Astrocyte (in vitro differentiated cells and primary cell): ENCODE measurements at regions not wholly inside any gene's neighbourhood (a gene's known extent, or its start where the extent isn't known, plus 50 kb on each side); places are given as distances from the start of the nearest gene placed in this dataset.

ENCODE experiments used
- DNase-seq: peaks from one replicate; pipeline ENCODE4 v3.0.0-alpha.2; 2010; ENCODE audit warnings: low read depth
- FAIRE-seq: peaks from 2 replicates; lab custom pipeline; 2011; peaks lifted over from hg19 to GRCh38; lab: Jason Lieb, UNC
- H2AFZ ChIP-seq: 2 replicates; pipeline ENCODE4 v1.6.0; 2012; ENCODE audit warnings: low read depth, low read length, inconsistent platforms
- H3K27ac ChIP-seq: 2 replicates; pipeline ENCODE4 v1.5.1; 2011; ENCODE audit warnings: low read depth, low read length, inconsistent platforms
- H3K27me3 ChIP-seq: 2 replicates; pipeline ENCODE4 v1.6.0; 2011; ENCODE audit warnings: low read length, inconsistent platforms; ENCODE audit not compliant: insufficient read depth
- H3K36me3 ChIP-seq: 2 replicates; pipeline ENCODE4 v1.5.1; 2011; ENCODE audit warnings: low read length, inconsistent platforms; ENCODE audit not compliant: insufficient read depth
- H3K4me1 ChIP-seq: 2 replicates; pipeline ENCODE4 v1.5.1; 2011; ENCODE audit warnings: low read length, inconsistent platforms; ENCODE audit not compliant: insufficient read depth
- H3K4me2 ChIP-seq: 2 replicates; pipeline ENCODE4 v1.6.0; 2012; ENCODE audit warnings: low read length, inconsistent platforms
- H3K4me3 ChIP-seq: 2 replicates; pipeline ENCODE4 v1.5.1; 2011; ENCODE audit warnings: low read depth, mild to moderate bottlenecking, low read length, inconsistent platforms; ENCODE audit not compliant: insufficient read depth
- H3K79me2 ChIP-seq: 2 replicates; pipeline ENCODE4 v1.6.0; 2012; ENCODE audit warnings: mild to moderate bottlenecking, low read length, inconsistent platforms; ENCODE audit not compliant: insufficient read depth
- H3K9ac ChIP-seq: 2 replicates; pipeline ENCODE4 v1.6.0; 2012; ENCODE audit warnings: mild to moderate bottlenecking, low read length, inconsistent platforms
- H3K9me3 ChIP-seq: 2 replicates; pipeline ENCODE4 v1.5.1; 2012; ENCODE audit warnings: low read depth, mild to moderate bottlenecking, low read length, inconsistent platforms; ENCODE audit not compliant: insufficient read depth
- H4K20me1 ChIP-seq: 2 replicates; pipeline ENCODE4 v1.6.0; 2012; ENCODE audit warnings: low read length, inconsistent platforms; ENCODE audit not compliant: insufficient read depth
- H3K27ac Mint-ChIP-seq: one replicate; pipeline ENCODE4 v1.8.0; 2021; ENCODE audit warnings: mild to moderate bottlenecking, mixed read lengths; ENCODE audit not compliant: unreplicated experiment
- H3K27me3 Mint-ChIP-seq: one replicate; pipeline ENCODE4 v1.8.0; 2021; ENCODE audit warnings: low read depth, mixed read lengths; ENCODE audit not compliant: unreplicated experiment
- H3K36me3 Mint-ChIP-seq: one replicate; pipeline ENCODE4 v1.8.0; 2021; ENCODE audit warnings: low read depth, mixed read lengths; ENCODE audit not compliant: unreplicated experiment
- H3K4me1 Mint-ChIP-seq: one replicate; pipeline ENCODE4 v1.8.0; 2021; ENCODE audit warnings: low read depth, mixed read lengths; ENCODE audit not compliant: unreplicated experiment
- H3K4me3 Mint-ChIP-seq: one replicate; pipeline ENCODE4 v1.8.0; 2021; ENCODE audit warnings: mild to moderate bottlenecking, moderate library complexity, mixed read lengths; ENCODE audit not compliant: unreplicated experiment
- H3K9me3 Mint-ChIP-seq: one replicate; pipeline ENCODE4 v1.8.0; 2021; ENCODE audit warnings: mild to moderate bottlenecking, mixed read lengths; ENCODE audit not compliant: unreplicated experiment
- EZH2 ChIP-seq: IDR thresholded peaks from 2 replicates; pipeline ENCODE4 v1.6.1; 2012; ENCODE audit warnings: mild to moderate bottlenecking, low read length, inconsistent platforms; ENCODE audit not compliant: insufficient read depth
- TF ChIP-seq, protein P1 (sequence below): IDR thresholded peaks from 2 replicates; pipeline ENCODE4 v1.5.1; 2011; ENCODE audit warnings: low read depth, mild to moderate bottlenecking, inconsistent platforms, low read length, moderate library complexity; ENCODE audit not compliant: insufficient read depth

DNA sequence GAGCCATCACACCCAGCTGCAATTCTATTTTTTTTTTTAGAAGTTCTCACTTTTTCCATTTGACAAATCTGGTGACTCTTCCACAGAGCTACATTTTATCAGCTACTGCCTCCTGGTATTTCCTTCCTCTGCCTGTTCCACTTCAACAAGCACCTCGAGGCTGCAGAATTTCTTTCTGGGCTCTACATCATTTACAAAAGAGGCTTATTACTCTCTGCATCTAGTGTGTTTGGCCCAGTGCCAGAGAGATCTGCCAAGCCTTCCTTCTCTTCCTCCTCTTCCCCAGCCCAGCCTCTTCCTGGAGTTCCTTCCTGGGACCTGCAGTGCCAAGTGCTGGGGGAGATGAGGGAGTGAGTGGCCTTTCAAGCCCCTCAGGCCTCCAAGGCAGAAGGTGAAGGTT lies 119.6 kb upstream of the ITGA6 start:
- no peaks in the 10 kb centered on the region for H3K4me1 Mint-ChIP-seq
- no peak overlapping the region for H3K4me3 Mint-ChIP-seq
- no peak overlapping the region for H3K4me2 ChIP-seq
- H3K27ac Mint-ChIP-seq, result no peak overlapping the region
- no peak overlapping the region for H2AFZ ChIP-seq
- H3K4me1 ChIP-seq, result no peaks in the 10 kb centered on the region
- H3K27me3 Mint-ChIP-seq, result peaks cover 8% of the 10 kb centered on the region
- no peaks in the 10 kb centered on the region for H3K79me2 ChIP-seq
- peaks cover 2% of the 10 kb centered on the region for H3K36me3 Mint-ChIP-seq
- H3K9me3 Mint-ChIP-seq, result peaks cover 3% of the 10 kb centered on the region
- no peaks in the 10 kb centered on the region for H3K27me3 ChIP-seq
- H3K9ac ChIP-seq, result no peak overlapping the region
- no peak overlapping the region for H3K27ac ChIP-seq
- TF ChIP-seq EZH2, result no peak
- TF ChIP-seq, protein P1, sequence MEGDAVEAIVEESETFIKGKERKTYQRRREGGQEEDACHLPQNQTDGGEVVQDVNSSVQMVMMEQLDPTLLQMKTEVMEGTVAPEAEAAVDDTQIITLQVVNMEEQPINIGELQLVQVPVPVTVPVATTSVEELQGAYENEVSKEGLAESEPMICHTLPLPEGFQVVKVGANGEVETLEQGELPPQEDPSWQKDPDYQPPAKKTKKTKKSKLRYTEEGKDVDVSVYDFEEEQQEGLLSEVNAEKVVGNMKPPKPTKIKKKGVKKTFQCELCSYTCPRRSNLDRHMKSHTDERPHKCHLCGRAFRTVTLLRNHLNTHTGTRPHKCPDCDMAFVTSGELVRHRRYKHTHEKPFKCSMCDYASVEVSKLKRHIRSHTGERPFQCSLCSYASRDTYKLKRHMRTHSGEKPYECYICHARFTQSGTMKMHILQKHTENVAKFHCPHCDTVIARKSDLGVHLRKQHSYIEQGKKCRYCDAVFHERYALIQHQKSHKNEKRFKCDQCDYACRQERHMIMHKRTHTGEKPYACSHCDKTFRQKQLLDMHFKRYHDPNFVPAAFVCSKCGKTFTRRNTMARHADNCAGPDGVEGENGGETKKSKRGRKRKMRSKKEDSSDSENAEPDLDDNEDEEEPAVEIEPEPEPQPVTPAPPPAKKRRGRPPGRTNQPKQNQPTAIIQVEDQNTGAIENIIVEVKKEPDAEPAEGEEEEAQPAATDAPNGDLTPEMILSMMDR, result no peak
- no peaks in the 10 kb centered on the region for H4K20me1 ChIP-seq
- no peaks in the 10 kb centered on the region for H3K36me3 ChIP-seq
- no peak overlapping the region for H3K4me3 ChIP-seq
- DNase-seq (peak; percentile 18), FAIRE-seq (no peak)
- H3K9me3 ChIP-seq, result no peaks in the 10 kb centered on the region

DNA sequence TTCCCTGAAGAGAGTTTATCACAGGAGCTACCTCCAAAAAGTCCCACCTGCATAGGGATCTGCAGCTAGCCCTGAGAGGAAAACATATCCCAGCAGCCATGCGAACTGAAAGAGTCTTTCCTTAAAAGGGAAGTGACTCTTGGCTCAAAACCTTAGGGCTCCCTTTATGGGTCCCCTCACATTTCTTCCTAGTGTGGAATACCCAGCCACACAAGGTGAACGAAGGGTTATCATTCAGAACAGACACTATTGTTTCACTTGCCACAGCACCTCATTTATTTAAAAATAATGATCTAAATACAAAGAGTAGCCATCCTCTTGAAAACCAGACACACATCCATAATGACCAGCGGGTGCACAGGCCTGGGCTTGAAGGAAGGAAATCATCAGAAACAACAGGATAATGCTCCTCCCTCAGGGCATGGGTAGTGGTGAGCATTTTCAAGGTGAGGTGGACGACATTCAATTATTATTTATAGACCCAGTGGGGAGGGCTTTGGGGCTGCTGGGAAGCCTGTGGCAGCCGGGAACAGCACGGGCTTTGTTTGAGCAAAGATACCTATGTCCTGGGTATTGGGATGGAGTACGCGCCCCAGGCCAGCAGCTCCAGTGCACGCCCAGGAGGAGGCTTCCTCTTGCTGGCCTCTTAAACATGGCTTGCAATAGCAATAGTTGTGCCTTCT lies 119.0 kb upstream of the ITGA6 start:
- no peak overlapping the region for H3K4me3 ChIP-seq
- DNase-seq (no peak), FAIRE-seq (no peak)
- H3K9ac ChIP-seq, result no peak overlapping the region
- Mint-ChIP-seq H3K4me3 (no peak overlapping the region), H3K36me3 (peaks cover 2% of the 10 kb centered on the region), H3K9me3 (peaks cover 3% of the 10 kb centered on the region), H3K4me1 (no peaks in the 10 kb centered on the region), H3K27me3 (peaks cover 12% of the 10 kb centered on the region), H3K27ac (peak overlapping the region; percentile 34)
- H2AFZ ChIP-seq, result no peak overlapping the region
- H3K27me3 ChIP-seq, result no peaks in the 10 kb centered on the region
- no peaks in the 10 kb centered on the region for H3K79me2 ChIP-seq
- TF ChIP-seq, protein P1, result no peak
- TF ChIP-seq EZH2, result no peak
- H3K9me3 ChIP-seq, result no peaks in the 10 kb centered on the region
- H3K36me3 ChIP-seq, result no peaks in the 10 kb centered on the region
- H3K27ac ChIP-seq, result no peak overlapping the region
- no peak overlapping the region for H3K4me2 ChIP-seq
- no peaks in the 10 kb centered on the region for H4K20me1 ChIP-seq
- no peaks in the 10 kb centered on the region for H3K4me1 ChIP-seq

DNA sequence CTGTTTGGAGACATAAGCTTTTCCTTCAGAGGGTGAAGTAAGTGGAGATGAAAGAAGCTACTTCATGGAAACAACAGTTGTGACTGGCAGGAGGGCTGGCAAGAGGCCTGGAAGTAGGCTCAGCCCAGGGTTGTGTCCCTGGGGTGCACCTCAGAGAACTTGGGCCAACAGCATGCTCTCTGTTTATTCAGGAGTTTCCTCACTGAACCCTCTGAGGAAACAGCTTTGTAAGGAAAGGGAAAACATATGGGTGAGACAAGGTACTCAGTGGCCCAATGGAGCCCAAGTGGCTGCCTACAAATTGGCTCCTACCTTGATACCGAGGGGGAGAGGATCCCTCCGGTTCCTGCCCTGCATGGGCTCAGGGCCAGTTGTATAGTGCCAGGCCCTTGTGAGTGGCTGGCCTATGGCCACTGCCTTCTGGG lies 115.5 kb upstream of the ITGA6 start:
- peaks cover 5% of the 10 kb centered on the region for H3K27me3 Mint-ChIP-seq
- H2AFZ ChIP-seq, result no peak overlapping the region
- no peak overlapping the region for H3K27ac ChIP-seq
- no peak for DNase-seq
- no peaks in the 10 kb centered on the region for H3K36me3 ChIP-seq
- H3K4me3 ChIP-seq, result no peak overlapping the region
- no peak overlapping the region for H3K27ac Mint-ChIP-seq
- H3K9me3 ChIP-seq, result no peaks in the 10 kb centered on the region
- FAIRE-seq, result no peak
- H3K4me1 ChIP-seq, result no peaks in the 10 kb centered on the region
- H3K27me3 ChIP-seq, result no peaks in the 10 kb centered on the region
- peaks cover 2% of the 10 kb centered on the region for H3K36me3 Mint-ChIP-seq
- H3K9ac ChIP-seq, result no peak overlapping the region
- no peak overlapping the region for H3K4me2 ChIP-seq
- no peaks in the 10 kb centered on the region for H3K4me1 Mint-ChIP-seq
- no peaks in the 10 kb centered on the region for H3K79me2 ChIP-seq
- H4K20me1 ChIP-seq, result no peaks in the 10 kb centered on the region
- TF ChIP-seq EZH2, result no peak
- TF ChIP-seq, protein P1, result no peak
- no peak overlapping the region for H3K4me3 Mint-ChIP-seq
- peaks cover 3% of the 10 kb centered on the region for H3K9me3 Mint-ChIP-seq
